ENCODE measurements at regions not wholly inside any gene's neighbourhood (a gene's known extent, or its start where the extent isn't known, plus 50 kb on each side); places are given as distances from the start of the nearest gene placed in this dataset.
"Not testable (repeated sequence)": the region's sequence is repeated elsewhere in the genome, so short reads cannot be mapped to it uniquely, and the experiment has no call there.

- Histone ChIP-seq H3K9me3 (ENCODE audit: control insufficient read depth in 2 of 2, low read length in 2 of 2) (no peaks in the 10 kb centered on the region), H3K36me3 (ENCODE audit: control insufficient read depth in 2 of 2, insufficient read depth in 2 of 2, low read length in 2 of 2) (no peaks in the 10 kb centered on the region), H3K4me1 (ENCODE audit: control insufficient read depth, insufficient read depth, low read length) (no peaks in the 10 kb centered on the region), H3K27ac (ENCODE audit: low read length) (no peak overlapping the region), H3K27me3 (ENCODE audit: control insufficient read depth in 1 of 2, insufficient read depth in 2 of 2, low read length in 2 of 2) (no peaks in the 10 kb centered on the region), H3K4me3 (ENCODE audit: low read length in 2 of 2) (no peak overlapping the region), H3K9ac (ENCODE audit: low read length in 2 of 2) (no peak overlapping the region)
Observed at GRCh38 chr6:86619428-86619827, 317.9 kb upstream of the HTR1E start.

- no peaks in the 10 kb centered on the region for H3K4me1 ChIP-seq (ENCODE audit: control insufficient read depth, insufficient read depth, low read length)
- H3K9me3 ChIP-seq (ENCODE audit: control insufficient read depth in 2 of 2, low read length in 2 of 2): no peaks in the 10 kb centered on the region
- H3K9ac ChIP-seq (ENCODE audit: low read length in 2 of 2): no peak overlapping the region
- no peak overlapping the region for H3K27ac ChIP-seq (ENCODE audit: low read length)
- no peaks in the 10 kb centered on the region for H3K36me3 ChIP-seq (ENCODE audit: control insufficient read depth in 2 of 2, insufficient read depth in 2 of 2, low read length in 2 of 2)
- H3K27me3 ChIP-seq (ENCODE audit: control insufficient read depth in 1 of 2, insufficient read depth in 2 of 2, low read length in 2 of 2): no peaks in the 10 kb centered on the region
- H3K4me3 ChIP-seq (ENCODE audit: low read length in 2 of 2): no peak overlapping the region
Observed at GRCh38 chr6:86615299-86615698, 322.0 kb upstream of the HTR1E start.

GRCh38 chr6:86609549-86610388 is 327.6 kb upstream of the HTR1E start:
- H3K9me3 ChIP-seq (ENCODE audit: control insufficient read depth in 2 of 2, low read length in 2 of 2): no peaks in the 10 kb centered on the region
- H3K4me3 ChIP-seq (ENCODE audit: low read length in 2 of 2): no peak overlapping the region
- no peaks in the 10 kb centered on the region for H3K27me3 ChIP-seq (ENCODE audit: control insufficient read depth in 1 of 2, insufficient read depth in 2 of 2, low read length in 2 of 2)
- H3K36me3 ChIP-seq (ENCODE audit: control insufficient read depth in 2 of 2, insufficient read depth in 2 of 2, low read length in 2 of 2): no peaks in the 10 kb centered on the region
- no peaks in the 10 kb centered on the region for H3K4me1 ChIP-seq (ENCODE audit: control insufficient read depth, insufficient read depth, low read length)
- no peak overlapping the region for H3K27ac ChIP-seq (ENCODE audit: low read length)
- no peak overlapping the region for H3K9ac ChIP-seq (ENCODE audit: low read length in 2 of 2)

- not testable (repeated sequence) for H3K27me3 ChIP-seq (ENCODE audit: control insufficient read depth in 1 of 2, insufficient read depth in 2 of 2, low read length in 2 of 2); H3K4me1 ChIP-seq (ENCODE audit: control insufficient read depth, insufficient read depth, low read length); H3K4me3 ChIP-seq (ENCODE audit: low read length in 2 of 2); H3K9ac ChIP-seq (ENCODE audit: low read length in 2 of 2); H3K9me3 ChIP-seq (ENCODE audit: control insufficient read depth in 2 of 2, low read length in 2 of 2); H3K36me3 ChIP-seq (ENCODE audit: control insufficient read depth in 2 of 2, insufficient read depth in 2 of 2, low read length in 2 of 2); H3K27ac ChIP-seq (ENCODE audit: low read length)
Observed at GRCh38 chr6:86603364-86603763, 334.0 kb upstream of the HTR1E start.

- not testable (repeated sequence) for H3K36me3 ChIP-seq (ENCODE audit: control insufficient read depth in 2 of 2, insufficient read depth in 2 of 2, low read length in 2 of 2); H3K4me3 ChIP-seq (ENCODE audit: low read length in 2 of 2); H3K27ac ChIP-seq (ENCODE audit: low read length); H3K9me3 ChIP-seq (ENCODE audit: control insufficient read depth in 2 of 2, low read length in 2 of 2); H3K27me3 ChIP-seq (ENCODE audit: control insufficient read depth in 1 of 2, insufficient read depth in 2 of 2, low read length in 2 of 2); H3K9ac ChIP-seq (ENCODE audit: low read length in 2 of 2); H3K4me1 ChIP-seq (ENCODE audit: control insufficient read depth, insufficient read depth, low read length)
Observed at GRCh38 chr6:86602093-86602492, 335.2 kb upstream of the HTR1E start.

- H3K4me1 ChIP-seq (ENCODE audit: control insufficient read depth, insufficient read depth, low read length); H3K27ac ChIP-seq (ENCODE audit: low read length); H3K27me3 ChIP-seq (ENCODE audit: control insufficient read depth in 1 of 2, insufficient read depth in 2 of 2, low read length in 2 of 2); H3K9me3 ChIP-seq (ENCODE audit: control insufficient read depth in 2 of 2, low read length in 2 of 2); H3K36me3 ChIP-seq (ENCODE audit: control insufficient read depth in 2 of 2, insufficient read depth in 2 of 2, low read length in 2 of 2); H3K4me3 ChIP-seq (ENCODE audit: low read length in 2 of 2); H3K9ac ChIP-seq (ENCODE audit: low read length in 2 of 2): not testable (repeated sequence)
Observed at GRCh38 chr6:86598969-86599368, 338.4 kb upstream of the HTR1E start.

- no peaks in the 10 kb centered on the region for H3K9me3 ChIP-seq (ENCODE audit: control insufficient read depth in 2 of 2, low read length in 2 of 2)
- H3K4me1 ChIP-seq (ENCODE audit: control insufficient read depth, insufficient read depth, low read length): no peaks in the 10 kb centered on the region
- H3K4me3 ChIP-seq (ENCODE audit: low read length in 2 of 2): no peak overlapping the region
- H3K36me3 ChIP-seq (ENCODE audit: control insufficient read depth in 2 of 2, insufficient read depth in 2 of 2, low read length in 2 of 2): no peaks in the 10 kb centered on the region
- H3K27me3 ChIP-seq (ENCODE audit: control insufficient read depth in 1 of 2, insufficient read depth in 2 of 2, low read length in 2 of 2): no peaks in the 10 kb centered on the region
- H3K9ac ChIP-seq (ENCODE audit: low read length in 2 of 2): no peak overlapping the region
- no peak overlapping the region for H3K27ac ChIP-seq (ENCODE audit: low read length)
Observed at GRCh38 chr6:86595641-86596040, 341.7 kb upstream of the HTR1E start.

- Histone ChIP-seq H3K36me3 (ENCODE audit: control insufficient read depth in 2 of 2, insufficient read depth in 2 of 2, low read length in 2 of 2) (no peaks in the 10 kb centered on the region), H3K9ac (ENCODE audit: low read length in 2 of 2) (no peak overlapping the region), H3K27ac (ENCODE audit: low read length) (no peak overlapping the region), H3K27me3 (ENCODE audit: control insufficient read depth in 1 of 2, insufficient read depth in 2 of 2, low read length in 2 of 2) (no peaks in the 10 kb centered on the region), H3K4me1 (ENCODE audit: control insufficient read depth, insufficient read depth, low read length) (no peaks in the 10 kb centered on the region), H3K4me3 (ENCODE audit: low read length in 2 of 2) (no peak overlapping the region), H3K9me3 (ENCODE audit: control insufficient read depth in 2 of 2, low read length in 2 of 2) (peaks cover 0 to 17% of the 10 kb centered on the region in 2 donors)
Observed at GRCh38 chr6:86586195-86586594, 351.1 kb upstream of the HTR1E start.

- no peaks in the 10 kb centered on the region for H3K36me3 ChIP-seq (ENCODE audit: control insufficient read depth in 2 of 2, insufficient read depth in 2 of 2, low read length in 2 of 2)
- no peak overlapping the region for H3K4me3 ChIP-seq (ENCODE audit: low read length in 2 of 2)
- H3K9me3 ChIP-seq (ENCODE audit: control insufficient read depth in 2 of 2, low read length in 2 of 2): peaks cover 0 to 17% of the 10 kb centered on the region in 2 donors
- H3K27ac ChIP-seq (ENCODE audit: low read length): no peak overlapping the region
- no peaks in the 10 kb centered on the region for H3K4me1 ChIP-seq (ENCODE audit: control insufficient read depth, insufficient read depth, low read length)
- no peak overlapping the region for H3K9ac ChIP-seq (ENCODE audit: low read length in 2 of 2)
- H3K27me3 ChIP-seq (ENCODE audit: control insufficient read depth in 1 of 2, insufficient read depth in 2 of 2, low read length in 2 of 2): no peaks in the 10 kb centered on the region
Observed at GRCh38 chr6:86581833-86582232, 355.5 kb upstream of the HTR1E start.

GRCh38 chr6:86563197-86563596 is 374.1 kb upstream of the HTR1E start:
- Histone ChIP-seq H3K36me3 (ENCODE audit: control insufficient read depth in 2 of 2, insufficient read depth in 2 of 2, low read length in 2 of 2) (no peaks in the 10 kb centered on the region), H3K9me3 (ENCODE audit: control insufficient read depth in 2 of 2, low read length in 2 of 2) (no peaks in the 10 kb centered on the region), H3K9ac (ENCODE audit: low read length in 2 of 2) (no peak overlapping the region), H3K27ac (ENCODE audit: low read length) (no peak overlapping the region), H3K27me3 (ENCODE audit: control insufficient read depth in 1 of 2, insufficient read depth in 2 of 2, low read length in 2 of 2) (no peaks in the 10 kb centered on the region), H3K4me1 (ENCODE audit: control insufficient read depth, insufficient read depth, low read length) (no peaks in the 10 kb centered on the region), H3K4me3 (ENCODE audit: low read length in 2 of 2) (no peak overlapping the region)

- H3K4me3 ChIP-seq (ENCODE audit: low read length in 2 of 2): no peak overlapping the region
- H3K4me1 ChIP-seq (ENCODE audit: control insufficient read depth, insufficient read depth, low read length): no peaks in the 10 kb centered on the region
- H3K36me3 ChIP-seq (ENCODE audit: control insufficient read depth in 2 of 2, insufficient read depth in 2 of 2, low read length in 2 of 2): no peaks in the 10 kb centered on the region
- H3K27ac ChIP-seq (ENCODE audit: low read length): no peak overlapping the region
- no peak overlapping the region for H3K9ac ChIP-seq (ENCODE audit: low read length in 2 of 2)
- no peaks in the 10 kb centered on the region for H3K9me3 ChIP-seq (ENCODE audit: control insufficient read depth in 2 of 2, low read length in 2 of 2)
- no peaks in the 10 kb centered on the region for H3K27me3 ChIP-seq (ENCODE audit: control insufficient read depth in 1 of 2, insufficient read depth in 2 of 2, low read length in 2 of 2)
Observed at GRCh38 chr6:86558318-86558717, 379.0 kb upstream of the HTR1E start.
